T-helper 1 cell treated with Interleukin-12 subunit alpha and Interleukin-12 subunit beta and Interleukin-4 antibody, amounts not matched to agents 30 μg/mL and 1 μg/mL, for 36 hours (primary cell): ENCODE measurements at regions not wholly inside any gene's neighbourhood (a gene's known extent, or its start where the extent isn't known, plus 50 kb on each side); places are given as distances from the start of the nearest gene placed in this dataset.

Source experiments
- H3K27ac Mint-ChIP-seq: one replicate; pipeline ENCODE4 v1.8.0; 2021; ENCODE audit warnings: mild to moderate bottlenecking, mixed read lengths
- H3K27me3 Mint-ChIP-seq: one replicate; pipeline ENCODE4 v1.8.0; 2021; ENCODE audit warnings: low read depth, mixed read lengths
- H3K36me3 Mint-ChIP-seq: one replicate; pipeline ENCODE4 v1.8.0; 2021; ENCODE audit warnings: low read depth, mixed read lengths
- H3K4me1 Mint-ChIP-seq: one replicate; pipeline ENCODE4 v1.8.0; 2021; ENCODE audit warnings: low read depth, mixed read lengths
- H3K4me3 Mint-ChIP-seq: one replicate; pipeline ENCODE4 v1.8.0; 2021; ENCODE audit warnings: mild to moderate bottlenecking, moderate library complexity, mixed read lengths
- H3K9me3 Mint-ChIP-seq: one replicate; pipeline ENCODE4 v1.8.0; 2021; ENCODE audit warnings: mixed read lengths

GRCh38 chr7:46678421-46678820 lies 757.3 kb upstream of the IGFBP3 start:
- Mint-ChIP-seq H3K9me3 (no peaks in the 10 kb centered on the region), H3K27ac (no peak overlapping the region), H3K4me1 (no peaks in the 10 kb centered on the region), H3K27me3 (no peaks in the 10 kb centered on the region), H3K36me3 (no peaks in the 10 kb centered on the region), H3K4me3 (no peak overlapping the region)

GRCh38 chr7:46675456-46675855 lies 754.4 kb upstream of the IGFBP3 start:
- no peaks in the 10 kb centered on the region for H3K36me3 Mint-ChIP-seq
- H3K4me1 Mint-ChIP-seq, result no peaks in the 10 kb centered on the region
- H3K27ac Mint-ChIP-seq, result no peak overlapping the region
- no peak overlapping the region for H3K4me3 Mint-ChIP-seq
- H3K9me3 Mint-ChIP-seq, result no peaks in the 10 kb centered on the region
- no peaks in the 10 kb centered on the region for H3K27me3 Mint-ChIP-seq

DNA sequence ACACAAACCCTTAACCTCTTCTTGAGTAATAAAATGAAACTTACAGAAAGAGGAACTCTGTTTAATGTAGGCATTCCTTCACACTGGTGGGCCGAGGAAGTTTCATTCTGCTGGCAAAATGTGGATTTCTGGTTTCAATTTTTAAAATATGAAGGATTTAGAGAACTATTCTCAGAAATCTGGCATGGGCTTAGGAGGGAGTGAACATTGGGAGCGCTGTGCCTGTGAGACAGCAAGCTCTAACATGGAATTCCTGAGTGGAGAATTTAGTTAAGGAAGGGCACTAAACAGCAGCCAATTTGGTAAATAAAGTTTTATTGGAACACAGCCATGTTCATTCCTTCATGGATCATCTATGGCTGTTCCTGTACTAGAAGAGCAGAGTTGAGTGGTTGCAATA lies 751.8 kb upstream of the IGFBP3 start:
- H3K27me3 Mint-ChIP-seq, result no peaks in the 10 kb centered on the region
- H3K4me1 Mint-ChIP-seq, result no peaks in the 10 kb centered on the region
- H3K9me3 Mint-ChIP-seq, result no peaks in the 10 kb centered on the region
- H3K36me3 Mint-ChIP-seq, result no peaks in the 10 kb centered on the region
- H3K27ac Mint-ChIP-seq, result no peak overlapping the region
- no peak overlapping the region for H3K4me3 Mint-ChIP-seq

GRCh38 chr7:46671108-46671769 lies 750.2 kb upstream of the IGFBP3 start:
- no peak overlapping the region for H3K4me3 Mint-ChIP-seq
- no peaks in the 10 kb centered on the region for H3K9me3 Mint-ChIP-seq
- no peaks in the 10 kb centered on the region for H3K36me3 Mint-ChIP-seq
- no peaks in the 10 kb centered on the region for H3K27me3 Mint-ChIP-seq
- no peaks in the 10 kb centered on the region for H3K4me1 Mint-ChIP-seq
- H3K27ac Mint-ChIP-seq, result no peak overlapping the region

DNA sequence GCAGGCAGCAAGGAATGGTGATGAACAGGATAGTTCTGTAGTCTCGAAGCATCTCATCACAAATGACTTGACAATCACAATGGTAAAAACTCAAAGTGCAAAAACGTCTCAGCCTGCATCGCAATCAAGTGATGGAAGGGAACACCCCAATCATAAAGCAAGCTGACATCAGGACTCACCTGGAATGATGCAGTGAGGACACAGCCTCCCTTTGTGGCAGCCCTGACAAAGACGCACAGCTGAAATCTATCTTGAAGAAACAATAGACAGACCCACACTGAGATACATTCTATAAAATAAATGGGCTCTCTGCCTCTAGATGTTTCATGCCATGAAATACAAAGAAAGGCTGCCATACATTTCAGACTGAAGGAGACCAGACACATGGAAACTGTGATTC lies 748.0 kb upstream of the IGFBP3 start:
- Mint-ChIP-seq H3K36me3 (no peaks in the 10 kb centered on the region), H3K27me3 (no peaks in the 10 kb centered on the region), H3K4me1 (no peaks in the 10 kb centered on the region), H3K9me3 (no peaks in the 10 kb centered on the region), H3K27ac (no peak overlapping the region), H3K4me3 (no peak overlapping the region)

GRCh38 chr7:46664453-46664852 lies 743.4 kb upstream of the IGFBP3 start:
- no peaks in the 10 kb centered on the region for H3K27me3 Mint-ChIP-seq
- no peak overlapping the region for H3K4me3 Mint-ChIP-seq
- H3K9me3 Mint-ChIP-seq, result no peaks in the 10 kb centered on the region
- no peaks in the 10 kb centered on the region for H3K36me3 Mint-ChIP-seq
- H3K4me1 Mint-ChIP-seq, result no peaks in the 10 kb centered on the region
- H3K27ac Mint-ChIP-seq, result no peak overlapping the region

DNA sequence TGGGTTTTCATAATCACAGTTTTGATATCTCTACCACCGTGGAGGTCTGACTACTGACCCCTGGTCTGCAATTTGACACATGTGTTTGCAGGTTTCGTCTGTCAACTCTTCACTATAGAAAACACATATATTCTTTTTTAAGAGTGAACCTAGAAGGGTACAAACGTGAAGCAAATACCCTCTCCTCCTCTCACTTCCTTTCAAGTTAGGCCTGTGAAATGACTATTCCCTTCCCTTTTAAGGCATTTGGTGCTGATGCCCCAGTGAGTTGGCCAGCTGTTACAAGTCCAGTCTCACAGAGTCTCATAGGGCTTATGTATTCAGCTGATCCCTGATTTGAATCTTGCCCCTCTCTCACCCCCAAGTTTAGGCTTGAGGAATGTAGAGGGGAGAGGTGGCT lies 742.0 kb upstream of the IGFBP3 start:
- Mint-ChIP-seq H3K9me3 (no peaks in the 10 kb centered on the region), H3K4me1 (no peaks in the 10 kb centered on the region), H3K27me3 (no peaks in the 10 kb centered on the region), H3K36me3 (no peaks in the 10 kb centered on the region), H3K27ac (no peak overlapping the region), H3K4me3 (no peak overlapping the region)

GRCh38 chr7:46661431-46661830 lies 740.4 kb upstream of the IGFBP3 start:
- no peaks in the 10 kb centered on the region for H3K9me3 Mint-ChIP-seq
- H3K4me1 Mint-ChIP-seq, result no peaks in the 10 kb centered on the region
- no peaks in the 10 kb centered on the region for H3K36me3 Mint-ChIP-seq

GRCh38 chr7:46660402-46660980 lies 739.4 kb upstream of the IGFBP3 start:
- no peak overlapping the region for H3K4me3 Mint-ChIP-seq
- H3K36me3 Mint-ChIP-seq, result no peaks in the 10 kb centered on the region
- no peaks in the 10 kb centered on the region for H3K4me1 Mint-ChIP-seq
- no peaks in the 10 kb centered on the region for H3K27me3 Mint-ChIP-seq
- peaks cover 3% of the 10 kb centered on the region for H3K9me3 Mint-ChIP-seq
- no peak overlapping the region for H3K27ac Mint-ChIP-seq

More at GRCh38 chr7:46661431-46661830, 740.4 kb upstream of the IGFBP3 start:
- no peak overlapping the region for H3K27ac Mint-ChIP-seq
- H3K27me3 Mint-ChIP-seq, result no peaks in the 10 kb centered on the region
- H3K4me3 Mint-ChIP-seq, result no peak overlapping the region

DNA sequence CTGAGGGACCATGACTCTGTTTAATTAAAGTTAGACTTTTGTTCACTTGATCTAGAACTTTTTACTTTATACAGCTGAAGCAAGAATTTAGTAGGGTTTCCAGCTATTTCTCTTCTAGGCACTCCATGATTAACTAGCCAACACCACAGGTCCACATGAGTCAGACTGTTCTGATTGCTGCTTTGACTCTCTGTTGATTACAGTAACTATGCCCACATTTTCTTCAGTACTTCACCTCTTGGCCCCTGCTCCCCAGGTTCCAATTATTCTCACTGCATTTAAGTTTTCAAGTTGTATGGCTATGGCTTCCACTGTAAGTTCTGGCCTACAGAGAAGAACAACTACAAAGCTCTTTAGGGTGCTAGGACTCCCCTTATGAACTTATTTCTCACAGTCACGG lies 737.2 kb upstream of the IGFBP3 start:
- Mint-ChIP-seq H3K36me3 (no peaks in the 10 kb centered on the region), H3K27ac (no peak overlapping the region), H3K9me3 (peaks cover 3% of the 10 kb centered on the region), H3K4me3 (no peak overlapping the region), H3K27me3 (no peaks in the 10 kb centered on the region), H3K4me1 (no peaks in the 10 kb centered on the region)

DNA sequence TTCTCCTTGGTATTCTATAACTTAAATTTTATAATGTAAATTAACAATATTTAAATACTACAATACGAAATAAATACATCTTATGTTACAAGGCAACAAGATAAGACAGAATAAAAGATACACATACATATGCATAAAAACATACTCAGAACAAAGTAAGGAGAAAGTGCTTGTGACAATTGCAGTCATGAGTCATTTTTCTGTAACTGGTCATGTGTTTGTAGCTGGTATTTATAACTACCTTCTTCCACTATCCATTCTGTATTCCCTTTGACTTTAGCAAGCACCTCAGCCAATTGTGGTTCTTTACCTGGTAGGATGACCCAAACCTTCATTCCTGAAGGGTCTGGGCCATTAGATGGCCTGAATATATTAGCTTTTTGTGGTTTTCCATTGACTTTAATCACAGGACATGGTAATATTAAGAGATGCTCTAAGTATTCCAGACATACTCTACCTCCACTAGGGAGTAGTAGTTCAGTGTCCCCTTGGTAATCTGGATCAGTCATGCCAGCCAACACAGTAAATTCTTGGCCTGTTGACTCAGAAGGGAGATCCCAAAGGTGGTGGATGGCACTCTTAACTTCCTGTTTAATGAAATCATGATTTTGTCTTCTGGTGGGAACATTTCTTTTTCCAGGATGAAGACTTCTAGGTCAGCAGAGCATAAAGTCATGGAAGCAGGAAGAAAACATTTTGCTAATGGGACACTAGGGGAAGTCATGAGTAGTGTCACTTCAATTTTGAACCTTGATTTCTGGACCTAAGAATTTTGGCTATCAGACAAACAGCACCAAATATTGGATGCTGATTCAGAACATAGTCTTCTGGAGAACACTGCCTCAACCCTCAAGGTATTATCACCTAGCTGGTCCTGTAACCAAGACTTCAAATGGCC lies 733.7 kb upstream of the IGFBP3 start:
- no peaks in the 10 kb centered on the region for H3K27me3 Mint-ChIP-seq
- no peaks in the 10 kb centered on the region for H3K36me3 Mint-ChIP-seq

DNA sequence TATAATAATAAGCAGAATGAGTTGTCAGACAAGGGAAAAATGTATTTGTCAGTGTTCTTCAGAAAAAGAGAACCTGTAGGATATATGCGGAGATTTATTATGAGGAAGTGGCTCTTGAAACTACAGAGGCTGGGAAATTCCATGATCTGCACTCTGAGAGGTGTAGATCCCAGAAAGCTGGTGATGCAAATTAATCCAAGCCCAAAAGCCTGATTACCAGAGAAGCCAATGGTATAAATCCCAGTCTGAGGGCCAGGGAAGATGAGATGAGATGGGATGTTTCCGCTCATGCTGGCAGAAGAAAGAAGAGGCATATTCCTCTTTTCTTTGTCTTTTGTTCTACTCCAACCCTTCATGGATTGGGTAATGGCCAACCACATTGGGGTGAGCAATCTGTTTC lies 732.8 kb upstream of the IGFBP3 start:
- no peaks in the 10 kb centered on the region for H3K4me1 Mint-ChIP-seq
- H3K9me3 Mint-ChIP-seq, result peaks cover 3% of the 10 kb centered on the region
- no peaks in the 10 kb centered on the region for H3K36me3 Mint-ChIP-seq
- H3K27me3 Mint-ChIP-seq, result no peaks in the 10 kb centered on the region
- H3K4me3 Mint-ChIP-seq, result no peak overlapping the region
- H3K27ac Mint-ChIP-seq, result no peak overlapping the region

More for the DNA sequence above, 733.7 kb upstream of the IGFBP3 start:
- peaks cover 3% of the 10 kb centered on the region for H3K9me3 Mint-ChIP-seq
- no peaks in the 10 kb centered on the region for H3K4me1 Mint-ChIP-seq
- H3K4me3 Mint-ChIP-seq, result no peak overlapping the region
- H3K27ac Mint-ChIP-seq, result no peak overlapping the region

DNA sequence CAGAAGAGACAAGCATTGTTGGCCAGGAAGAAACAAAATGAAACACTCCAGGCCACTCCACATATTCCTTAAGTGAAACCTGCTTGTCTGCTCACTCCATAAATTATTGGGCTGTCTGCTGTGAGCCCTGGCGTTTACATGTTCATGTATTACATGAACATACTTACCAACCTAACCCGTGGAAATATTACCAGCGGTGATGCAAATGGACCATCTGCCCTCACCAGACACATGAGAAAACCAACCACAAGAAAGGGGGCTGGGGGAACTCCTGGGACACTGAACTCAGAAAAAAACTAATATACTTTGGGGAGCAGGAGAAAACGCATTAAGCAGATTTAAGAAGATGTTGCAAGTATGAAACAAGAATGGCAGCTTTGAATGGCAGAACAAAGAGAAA lies 731.2 kb upstream of the IGFBP3 start:
- Mint-ChIP-seq H3K27ac (no peak overlapping the region), H3K9me3 (peaks cover 7% of the 10 kb centered on the region), H3K4me1 (no peaks in the 10 kb centered on the region), H3K4me3 (no peak overlapping the region), H3K27me3 (no peaks in the 10 kb centered on the region), H3K36me3 (no peaks in the 10 kb centered on the region)

- no peaks in the 10 kb centered on the region for H3K4me1 Mint-ChIP-seq
- no peaks in the 10 kb centered on the region for H3K36me3 Mint-ChIP-seq
- H3K9me3 Mint-ChIP-seq, result peaks cover 11% of the 10 kb centered on the region
- no peak overlapping the region for H3K4me3 Mint-ChIP-seq
- H3K27me3 Mint-ChIP-seq, result no peaks in the 10 kb centered on the region
- no peak overlapping the region for H3K27ac Mint-ChIP-seq
These were observed 730.6 kb upstream of the IGFBP3 start for GRCh38 chr7:46651561-46652088.

DNA sequence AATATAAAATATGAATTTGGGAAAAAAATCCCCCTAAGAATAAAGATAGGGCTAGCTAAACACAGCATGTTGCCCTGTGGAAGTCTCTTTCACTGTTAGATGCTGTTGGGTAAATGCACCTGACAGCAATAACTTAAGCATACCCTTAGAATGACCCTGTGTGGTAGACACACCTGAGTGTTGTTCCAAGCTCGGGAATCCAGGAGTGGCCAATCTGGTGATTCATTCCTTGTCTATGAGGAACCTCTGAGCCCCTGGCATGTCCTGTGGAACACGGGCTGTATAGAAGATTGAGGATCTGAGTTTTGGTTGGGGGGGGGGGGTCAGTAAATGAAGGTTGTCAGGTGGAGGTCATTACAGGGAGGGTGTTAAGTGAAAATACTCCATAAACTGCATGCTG lies 730.0 kb upstream of the IGFBP3 start:
- H3K9me3 Mint-ChIP-seq, result peaks cover 12% of the 10 kb centered on the region
- H3K4me3 Mint-ChIP-seq, result no peak overlapping the region
- no peaks in the 10 kb centered on the region for H3K36me3 Mint-ChIP-seq
- no peak overlapping the region for H3K27ac Mint-ChIP-seq
- H3K27me3 Mint-ChIP-seq, result no peaks in the 10 kb centered on the region
- no peaks in the 10 kb centered on the region for H3K4me1 Mint-ChIP-seq
